HFFc6 (cell line): ENCODE measurements at regions not wholly inside any gene's neighbourhood (a gene's known extent, or its start where the extent isn't known, plus 50 kb on each side); places are given as distances from the start of the nearest gene placed in this dataset.

ENCODE experiments used
- DNase-seq: peaks from one replicate; pipeline ENCODE4 v3.0.0-alpha.2; 2018
- H3K27ac Mint-ChIP-seq: 2 replicates; pipeline ENCODE4 v1.8.0; 2020; ENCODE audit warnings: mild to moderate bottlenecking, mixed read lengths
- H3K27me3 Mint-ChIP-seq: 2 replicates; pipeline ENCODE4 v1.8.0; 2021; ENCODE audit warnings: mild to moderate bottlenecking, moderate library complexity, mixed read lengths; ENCODE audit not compliant: insufficient read depth
- H3K36me3 Mint-ChIP-seq: 2 replicates; pipeline ENCODE4 v1.8.0; 2021; ENCODE audit warnings: low read depth, mixed read lengths
- H3K4me1 Mint-ChIP-seq: 2 replicates; pipeline ENCODE4 v1.8.0; 2020; ENCODE audit warnings: low read depth, mixed read lengths
- H3K4me3 Mint-ChIP-seq: 2 replicates; pipeline ENCODE4 v1.8.0; 2020; ENCODE audit warnings: mild to moderate bottlenecking, moderate library complexity, mixed read lengths
- H3K9me3 Mint-ChIP-seq: 2 replicates; pipeline ENCODE4 v1.8.0; 2020; ENCODE audit warnings: mild to moderate bottlenecking, mixed read lengths
- TF ChIP-seq, protein P1 (sequence below): fragments of 200-600 bp; sonication (generic); IDR thresholded peaks from 2 replicates; pipeline ENCODE4 v1.5.0; 2021; ENCODE audit warnings: antibody characterized with exemption, mild to moderate bottlenecking

GRCh38 chr5:128637031-128637430, 99.0 kb upstream of the FBN2 start:
- H3K9me3 Mint-ChIP-seq: peaks cover 9% of the 10 kb centered on the region; the same call in 1 of the 2 replicates
- H3K27ac Mint-ChIP-seq: peak overlapping the region; percentile 80
- TF ChIP-seq, protein P1, sequence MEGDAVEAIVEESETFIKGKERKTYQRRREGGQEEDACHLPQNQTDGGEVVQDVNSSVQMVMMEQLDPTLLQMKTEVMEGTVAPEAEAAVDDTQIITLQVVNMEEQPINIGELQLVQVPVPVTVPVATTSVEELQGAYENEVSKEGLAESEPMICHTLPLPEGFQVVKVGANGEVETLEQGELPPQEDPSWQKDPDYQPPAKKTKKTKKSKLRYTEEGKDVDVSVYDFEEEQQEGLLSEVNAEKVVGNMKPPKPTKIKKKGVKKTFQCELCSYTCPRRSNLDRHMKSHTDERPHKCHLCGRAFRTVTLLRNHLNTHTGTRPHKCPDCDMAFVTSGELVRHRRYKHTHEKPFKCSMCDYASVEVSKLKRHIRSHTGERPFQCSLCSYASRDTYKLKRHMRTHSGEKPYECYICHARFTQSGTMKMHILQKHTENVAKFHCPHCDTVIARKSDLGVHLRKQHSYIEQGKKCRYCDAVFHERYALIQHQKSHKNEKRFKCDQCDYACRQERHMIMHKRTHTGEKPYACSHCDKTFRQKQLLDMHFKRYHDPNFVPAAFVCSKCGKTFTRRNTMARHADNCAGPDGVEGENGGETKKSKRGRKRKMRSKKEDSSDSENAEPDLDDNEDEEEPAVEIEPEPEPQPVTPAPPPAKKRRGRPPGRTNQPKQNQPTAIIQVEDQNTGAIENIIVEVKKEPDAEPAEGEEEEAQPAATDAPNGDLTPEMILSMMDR: peak; percentile 43; the same call in 1 of the 2 replicates
- H3K4me3 Mint-ChIP-seq: peak overlapping the region; percentile 63
- H3K27me3 Mint-ChIP-seq: no peaks in the 10 kb centered on the region; the same call in 1 of the 2 replicates
- peaks cover 56% of the 10 kb centered on the region for H3K4me1 Mint-ChIP-seq
- H3K36me3 Mint-ChIP-seq: peaks cover 10% of the 10 kb centered on the region; the same call in 1 of the 2 replicates
- DNase-seq: peak; percentile 89

- H3K27ac Mint-ChIP-seq: no peak overlapping the region
- TF ChIP-seq, protein P1: no peak
- H3K4me3 Mint-ChIP-seq: no peak overlapping the region
- DNase-seq: no peak
- H3K36me3 Mint-ChIP-seq: no peaks in the 10 kb centered on the region
- H3K4me1 Mint-ChIP-seq: peaks cover 51% of the 10 kb centered on the region
- H3K9me3 Mint-ChIP-seq: no peaks in the 10 kb centered on the region; the same call in 1 of the 2 replicates
- H3K27me3 Mint-ChIP-seq: no peaks in the 10 kb centered on the region
Measured at GRCh38 chr5:128641861-128642260, 103.8 kb upstream of the FBN2 start.

GRCh38 chr5:128644863-128645262, 106.8 kb upstream of the FBN2 start:
- no peaks in the 10 kb centered on the region for H3K36me3 Mint-ChIP-seq
- peak overlapping the region; percentile 80 for H3K4me3 Mint-ChIP-seq
- DNase-seq: peak; percentile 77
- TF ChIP-seq, protein P1: no peak
- H3K27ac Mint-ChIP-seq: peak overlapping the region; percentile 86
- no peaks in the 10 kb centered on the region for H3K27me3 Mint-ChIP-seq
- H3K4me1 Mint-ChIP-seq: peaks cover 51% of the 10 kb centered on the region
- H3K9me3 Mint-ChIP-seq: no peaks in the 10 kb centered on the region; the same call in 1 of the 2 replicates

DNA sequence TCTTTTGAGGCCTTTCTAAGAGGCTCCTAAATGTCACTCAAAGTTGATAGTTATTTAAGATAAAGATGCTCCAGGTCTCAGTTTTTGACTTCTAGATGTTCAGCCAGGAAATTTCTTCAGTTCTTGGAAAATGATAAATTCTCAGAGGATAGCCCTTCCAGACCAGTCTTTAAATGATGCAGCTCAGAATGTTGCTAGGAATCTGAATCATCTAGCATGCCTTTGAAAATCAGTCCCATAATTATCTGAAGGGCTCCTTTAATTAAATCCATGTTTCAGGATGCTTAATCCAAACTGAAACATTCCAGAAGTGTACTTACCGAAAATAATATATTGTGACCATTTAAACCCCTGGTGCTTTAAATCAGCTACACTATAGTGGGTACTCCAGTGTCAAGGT, 107.5 kb upstream of the FBN2 start:
- H3K4me1 Mint-ChIP-seq: peaks cover 52% of the 10 kb centered on the region
- peak overlapping the region; percentile 38 for H3K4me3 Mint-ChIP-seq
- H3K27ac Mint-ChIP-seq: peak overlapping the region; percentile 86
- TF ChIP-seq, protein P1: no peak
- DNase-seq: peak; percentile 45
- peaks cover 2% of the 10 kb centered on the region; the same call in 1 of the 2 replicates for H3K27me3 Mint-ChIP-seq
- H3K36me3 Mint-ChIP-seq: no peaks in the 10 kb centered on the region
- no peaks in the 10 kb centered on the region; the same call in 1 of the 2 replicates for H3K9me3 Mint-ChIP-seq

GRCh38 chr5:128646176-128646575, 108.1 kb upstream of the FBN2 start:
- Mint-ChIP-seq H3K4me1 (peaks cover 52% of the 10 kb centered on the region), H3K27me3 (peaks cover 2% of the 10 kb centered on the region; the same call in 1 of the 2 replicates), H3K36me3 (no peaks in the 10 kb centered on the region), H3K9me3 (no peaks in the 10 kb centered on the region; the same call in 1 of the 2 replicates), H3K4me3 (0 out of 2 replicates have a peak overlapping the region, but pooled peaks have one; percentile 38), H3K27ac (peak overlapping the region; percentile 86; the same call in 1 of the 2 replicates)
- TF ChIP-seq, protein P1: no peak
- no peak for DNase-seq
